ENCODE measurements at regions not wholly inside any gene's neighbourhood (a gene's known extent, or its start where the extent isn't known, plus 50 kb on each side); places are given as distances from the start of the nearest gene placed in this dataset.

DNA sequence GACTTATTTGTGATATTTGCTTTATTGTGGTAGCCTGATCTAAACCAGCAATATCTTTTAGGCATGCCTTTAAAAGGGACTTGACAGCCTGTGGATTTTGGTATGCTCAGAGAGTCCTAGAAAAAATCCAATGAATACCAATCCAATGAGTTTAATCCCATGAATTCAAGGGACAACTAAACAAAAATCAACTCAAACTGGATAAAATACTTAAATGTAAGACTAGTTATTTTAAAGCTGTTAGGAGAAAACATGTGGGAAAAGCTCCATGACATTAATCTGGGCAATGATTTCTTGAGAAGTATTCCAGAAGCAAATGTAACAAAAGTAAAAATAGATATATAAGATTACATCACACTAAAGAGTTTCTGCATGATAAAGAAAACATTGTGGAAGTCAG is 711.5 kb upstream of the PITX2 start:
- TF ChIP-seq, protein P1, sequence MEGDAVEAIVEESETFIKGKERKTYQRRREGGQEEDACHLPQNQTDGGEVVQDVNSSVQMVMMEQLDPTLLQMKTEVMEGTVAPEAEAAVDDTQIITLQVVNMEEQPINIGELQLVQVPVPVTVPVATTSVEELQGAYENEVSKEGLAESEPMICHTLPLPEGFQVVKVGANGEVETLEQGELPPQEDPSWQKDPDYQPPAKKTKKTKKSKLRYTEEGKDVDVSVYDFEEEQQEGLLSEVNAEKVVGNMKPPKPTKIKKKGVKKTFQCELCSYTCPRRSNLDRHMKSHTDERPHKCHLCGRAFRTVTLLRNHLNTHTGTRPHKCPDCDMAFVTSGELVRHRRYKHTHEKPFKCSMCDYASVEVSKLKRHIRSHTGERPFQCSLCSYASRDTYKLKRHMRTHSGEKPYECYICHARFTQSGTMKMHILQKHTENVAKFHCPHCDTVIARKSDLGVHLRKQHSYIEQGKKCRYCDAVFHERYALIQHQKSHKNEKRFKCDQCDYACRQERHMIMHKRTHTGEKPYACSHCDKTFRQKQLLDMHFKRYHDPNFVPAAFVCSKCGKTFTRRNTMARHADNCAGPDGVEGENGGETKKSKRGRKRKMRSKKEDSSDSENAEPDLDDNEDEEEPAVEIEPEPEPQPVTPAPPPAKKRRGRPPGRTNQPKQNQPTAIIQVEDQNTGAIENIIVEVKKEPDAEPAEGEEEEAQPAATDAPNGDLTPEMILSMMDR (IDR thresholded peaks at IDR 0.05; ENCODE audit: borderline replicate concordance, extremely low read depth, low read length, poor library complexity, severe bottlenecking) = no peak
- no peak for TF ChIP-seq EZH2 (IDR thresholded peaks at IDR 0.05; ENCODE audit: borderline replicate concordance, low read depth, low read length, severe bottlenecking)

All from DND-41 (cell line).